ENCODE measurements at regions not wholly inside any gene's neighbourhood (a gene's known extent, or its start where the extent isn't known, plus 50 kb on each side); places are given as distances from the start of the nearest gene placed in this dataset.

DNA sequence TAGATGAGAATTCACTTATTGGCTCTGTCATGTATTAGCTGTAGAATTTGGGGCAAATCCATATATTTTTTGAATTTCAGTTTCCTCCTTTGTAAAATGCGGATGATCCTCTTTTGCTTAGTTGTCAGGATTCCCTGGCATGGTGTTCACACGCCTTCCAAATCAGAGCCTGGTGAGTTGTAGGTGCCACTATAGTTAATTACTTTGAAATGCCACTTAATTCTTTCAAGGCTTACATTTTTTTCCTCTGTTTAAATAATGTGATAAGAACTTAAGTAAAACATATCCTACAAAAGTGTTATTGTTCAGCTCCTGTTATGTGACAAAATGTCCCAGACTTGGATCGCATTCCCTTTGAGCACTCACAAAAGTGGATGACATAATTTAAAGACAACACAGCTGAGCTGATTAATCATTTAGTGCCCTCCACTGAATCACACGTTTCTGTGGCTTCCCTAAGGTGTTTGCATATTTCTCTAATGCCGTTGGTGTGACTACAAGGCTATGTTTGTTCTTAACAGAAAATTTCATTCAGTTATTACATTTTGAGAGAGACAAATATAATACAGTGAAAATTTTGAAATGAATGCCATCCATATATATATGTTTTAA, 471.2 kb upstream of the CHST9 start:
- Histone ChIP-seq H2BK20ac (ENCODE audit: low read depth, low read length) (no peak overlapping the region), H3K4me2 (ENCODE audit: low read depth, low read length) (no peak overlapping the region)
- dilution Hi-C loops (cut with HindIII; ENCODE audit: low sequenced_read_pairs, unreplicated experiment), result no loop called here

More for the DNA sequence above, 471.2 kb upstream of the CHST9 start:
- Histone ChIP-seq H3K9me3 (ENCODE audit: control insufficient read depth, insufficient read depth, low read length) (no peaks in the 10 kb centered on the region), H2AFZ (replicated peaks; ENCODE audit: low read length, poor library complexity) (no peak overlapping the region), H3K36me3 (ENCODE audit: control insufficient read depth, insufficient read depth, low read length) (no peaks in the 10 kb centered on the region), H2BK15ac (ENCODE audit: low read depth, low read length) (no peak overlapping the region), H3K79me1 (ENCODE audit: low read depth in 1 of 2, low read length in 2 of 2) (no peaks in the 10 kb centered on the region), H3K14ac (replicated peaks; ENCODE audit: low read depth, low read length) (no peak overlapping the region), H4K8ac (ENCODE audit: low read depth in 2 of 2, low read length in 2 of 2) (no peak overlapping the region), H3K18ac (ENCODE audit: low read depth, low read length) (no peak overlapping the region), H3K4me3 (ENCODE audit: insufficient read depth, low read depth, low read length) (no peak overlapping the region), H2BK5ac (ENCODE audit: low read depth, low read length, poor library complexity, severe bottlenecking) (no peak overlapping the region), H3K9me1 (ENCODE audit: insufficient read depth, low read length) (no peaks in the 10 kb centered on the region), H2AK9ac (replicated peaks; ENCODE audit: low read depth, low read length, poor library complexity) (no peak overlapping the region), H2AK5ac (ENCODE audit: low read depth, low read length) (no peak overlapping the region), H3K27me3 (ENCODE audit: control insufficient read depth, insufficient read depth, low read length) (no peaks in the 10 kb centered on the region), H3K23ac (ENCODE audit: low read depth, low read length) (no peak overlapping the region), H4K91ac (ENCODE audit: insufficient read depth, low read depth, low read length) (no peak overlapping the region), H2BK120ac (ENCODE audit: low read depth, low read length) (no peak overlapping the region), H4K5ac (ENCODE audit: low read depth, low read length) (no peak overlapping the region), H3K56ac (ENCODE audit: extremely low read depth, insufficient read depth, low read length) (no peak overlapping the region), H4K20me1 (ENCODE audit: insufficient read depth, low read length) (no peaks in the 10 kb centered on the region), H3K4me1 (ENCODE audit: control insufficient read depth, insufficient read depth, low read length) (no peaks in the 10 kb centered on the region), H3K4ac (ENCODE audit: low read depth, low read length) (no peak overlapping the region), H3K9ac (ENCODE audit: low read depth, low read length) (no peak overlapping the region), H3K27ac (ENCODE audit: insufficient read depth, low read length) (no peak overlapping the region)
- DNase-seq, result no peak
- in situ Hi-C loops (cut with MboI; ENCODE audit: low sequenced_read_pairs) (no loop called here), intact Hi-C loops (cut with micrococcal nuclease) (no loop called here)
- BruUV-seq (replicated peaks), result no TSS peak
- no peak for TF ChIP-seq NFE2L2 (IDR thresholded peaks at IDR 0.05; ENCODE audit: low read depth, low read length)
- no peak for TF ChIP-seq RFX5 (IDR thresholded peaks at IDR 0.05; ENCODE audit: low read depth, low read length)
- TF ChIP-seq CHD1 (IDR thresholded peaks at IDR 0.05; ENCODE audit: low read depth, low read length), result no peak
- TF ChIP-seq, protein P1, sequence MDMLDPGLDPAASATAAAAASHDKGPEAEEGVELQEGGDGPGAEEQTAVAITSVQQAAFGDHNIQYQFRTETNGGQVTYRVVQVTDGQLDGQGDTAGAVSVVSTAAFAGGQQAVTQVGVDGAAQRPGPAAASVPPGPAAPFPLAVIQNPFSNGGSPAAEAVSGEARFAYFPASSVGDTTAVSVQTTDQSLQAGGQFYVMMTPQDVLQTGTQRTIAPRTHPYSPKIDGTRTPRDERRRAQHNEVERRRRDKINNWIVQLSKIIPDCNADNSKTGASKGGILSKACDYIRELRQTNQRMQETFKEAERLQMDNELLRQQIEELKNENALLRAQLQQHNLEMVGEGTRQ (IDR thresholded peaks at IDR 0.05; ENCODE audit: low read depth, low read length), result no peak
- TF ChIP-seq, protein P2, sequence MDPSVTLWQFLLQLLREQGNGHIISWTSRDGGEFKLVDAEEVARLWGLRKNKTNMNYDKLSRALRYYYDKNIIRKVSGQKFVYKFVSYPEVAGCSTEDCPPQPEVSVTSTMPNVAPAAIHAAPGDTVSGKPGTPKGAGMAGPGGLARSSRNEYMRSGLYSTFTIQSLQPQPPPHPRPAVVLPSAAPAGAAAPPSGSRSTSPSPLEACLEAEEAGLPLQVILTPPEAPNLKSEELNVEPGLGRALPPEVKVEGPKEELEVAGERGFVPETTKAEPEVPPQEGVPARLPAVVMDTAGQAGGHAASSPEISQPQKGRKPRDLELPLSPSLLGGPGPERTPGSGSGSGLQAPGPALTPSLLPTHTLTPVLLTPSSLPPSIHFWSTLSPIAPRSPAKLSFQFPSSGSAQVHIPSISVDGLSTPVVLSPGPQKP (IDR thresholded peaks at IDR 0.05; ENCODE audit: borderline replicate concordance, low read depth, low read length), result no peak
- TF ChIP-seq SMC3 (IDR thresholded peaks at IDR 0.05; ENCODE audit: low read depth, low read length), result no peak
- TF ChIP-seq MAFK (IDR thresholded peaks at IDR 0.05; ENCODE audit: low read depth, low read length), result no peak
- TF ChIP-seq BHLHE40 (IDR thresholded peaks at IDR 0.05; ENCODE audit: low read depth, low read length), result no peak
- TF ChIP-seq FOS (IDR thresholded peaks at IDR 0.05; ENCODE audit: low read depth, low read length), result no peak
- no peak for TF ChIP-seq MXI1 (IDR thresholded peaks at IDR 0.05; ENCODE audit: borderline replicate concordance, low read depth, low read length)
- no peak for TF ChIP-seq POLR2A (IDR thresholded peaks at IDR 0.05; ENCODE audit: low read depth, low read length)
- no peak for TF ChIP-seq MAZ (IDR thresholded peaks at IDR 0.05; ENCODE audit: borderline replicate concordance, low read depth, low read length)
- no peak for TF ChIP-seq RCOR1 (IDR thresholded peaks at IDR 0.05; ENCODE audit: insufficient replicate concordance, low read length)
- no peak for TF ChIP-seq RAD21 (IDR thresholded peaks at IDR 0.05; ENCODE audit: low read length)
- TF ChIP-seq, protein P3, sequence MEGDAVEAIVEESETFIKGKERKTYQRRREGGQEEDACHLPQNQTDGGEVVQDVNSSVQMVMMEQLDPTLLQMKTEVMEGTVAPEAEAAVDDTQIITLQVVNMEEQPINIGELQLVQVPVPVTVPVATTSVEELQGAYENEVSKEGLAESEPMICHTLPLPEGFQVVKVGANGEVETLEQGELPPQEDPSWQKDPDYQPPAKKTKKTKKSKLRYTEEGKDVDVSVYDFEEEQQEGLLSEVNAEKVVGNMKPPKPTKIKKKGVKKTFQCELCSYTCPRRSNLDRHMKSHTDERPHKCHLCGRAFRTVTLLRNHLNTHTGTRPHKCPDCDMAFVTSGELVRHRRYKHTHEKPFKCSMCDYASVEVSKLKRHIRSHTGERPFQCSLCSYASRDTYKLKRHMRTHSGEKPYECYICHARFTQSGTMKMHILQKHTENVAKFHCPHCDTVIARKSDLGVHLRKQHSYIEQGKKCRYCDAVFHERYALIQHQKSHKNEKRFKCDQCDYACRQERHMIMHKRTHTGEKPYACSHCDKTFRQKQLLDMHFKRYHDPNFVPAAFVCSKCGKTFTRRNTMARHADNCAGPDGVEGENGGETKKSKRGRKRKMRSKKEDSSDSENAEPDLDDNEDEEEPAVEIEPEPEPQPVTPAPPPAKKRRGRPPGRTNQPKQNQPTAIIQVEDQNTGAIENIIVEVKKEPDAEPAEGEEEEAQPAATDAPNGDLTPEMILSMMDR (conservative IDR thresholded peaks at IDR 0.05; ENCODE audit: low read depth, low read length), result no peak
- no peak for TF ChIP-seq CEBPB (IDR thresholded peaks at IDR 0.05; ENCODE audit: low read depth, low read length)
- no CpG with 5 or more reads among the region's 5 CpGs for WGBS, 2 experiments (ENCODE audit: extremely low coverage in 2 of 2, insufficient read length in 1 of 2)
- ChIA-PET CTCF (no interaction called here), POLR2A (ENCODE audit: unreplicated experiment) (no interaction called here)
- no peak for ATAC-seq (ENCODE audit: low read depth)
